IMR-90 (cell line): ENCODE measurements at regions not wholly inside any gene's neighbourhood (a gene's known extent, or its start where the extent isn't known, plus 50 kb on each side); places are given as distances from the start of the nearest gene placed in this dataset.

Source experiments
- CEBPB ChIP-seq: IDR thresholded peaks from 2 replicates; pipeline ENCODE4 v1.6.1; 2012; ENCODE audit warnings: low read depth, low read length, improper control_type of control experiment
- CHD1 ChIP-seq: IDR thresholded peaks from 2 replicates; pipeline ENCODE4 v1.6.1; 2012; ENCODE audit warnings: low read depth, low read length, improper control_type of control experiment
- CTCF ChIP-seq: conservative IDR thresholded peaks from 2 replicates; pipeline ENCODE4 v1.5.1; 2012; ENCODE audit warnings: mild to moderate bottlenecking, low read depth, low read length, improper control_type of control experiment
- POLR2A ChIP-seq: IDR thresholded peaks from 2 replicates; pipeline ENCODE4 v1.6.1; 2012; ENCODE audit warnings: mild to moderate bottlenecking, low read depth, low read length
- RAD21 ChIP-seq: IDR thresholded peaks from 2 replicates; pipeline ENCODE4 v1.6.1; 2012; ENCODE audit warnings: low read length, improper control_type of control experiment
- RCOR1 ChIP-seq: IDR thresholded peaks from 2 replicates; pipeline ENCODE4 v1.6.1; 2012; ENCODE audit warnings: mild to moderate bottlenecking, low read length, improper control_type of control experiment; ENCODE audit not compliant: insufficient replicate concordance
- RFX5 ChIP-seq: IDR thresholded peaks from 2 replicates; pipeline ENCODE4 v1.8.0; 2012; ENCODE audit warnings: low read depth, mild to moderate bottlenecking, low read length, moderate library complexity
- USF2 ChIP-seq: fragments of 150-350 bp; IDR thresholded peaks from 2 replicates; pipeline ENCODE4 v1.6.1; 2017; ENCODE audit warnings: mild to moderate bottlenecking, antibody characterized with exemption, low read length, low read depth

- TF ChIP-seq CTCF: no peak
- no peak for TF ChIP-seq POLR2A
- TF ChIP-seq RAD21: no peak
- no peak for TF ChIP-seq USF2
- TF ChIP-seq RFX5: no peak
- TF ChIP-seq CHD1: no peak
- TF ChIP-seq CEBPB: no peak
- no peak for TF ChIP-seq RCOR1
Observed at GRCh38 chr1:87688136-87688535, 359.5 kb downstream of the LMO4 start.
